Tibial nerve (tissue), 4 donors: ENCODE measurements at regions not wholly inside any gene's neighbourhood (a gene's known extent, or its start where the extent isn't known, plus 50 kb on each side); places are given as distances from the start of the nearest gene placed in this dataset.

Experiments
- EP300 ChIP-seq, 2 donors: sonication (generic); formaldehyde crosslinking; IDR thresholded peaks; one replicate each; pipeline ENCODE4 v1.6.1; 2017; ENCODE audit warnings: antibody characterized with exemption in 2 of 2, mild to moderate bottlenecking in 1 of 2
- POLR2A ChIP-seq, 2 donors: fragments of 450-650 bp; IDR thresholded peaks; one replicate each; pipeline ENCODE4 v1.6.1; 2017; ENCODE audit warnings: antibody characterized with exemption in 2 of 2, mild to moderate bottlenecking in 2 of 2, moderate library complexity in 2 of 2
- TF ChIP-seq, protein P1 (sequence below), 5 experiments: fragments of 200-600 bp in 3 of 5; fragments of 450-650 bp in 2 of 5; sonication (generic) in 3 of 5; IDR thresholded peaks; one replicate each; pipeline ENCODE4 v1.5.1; 2016 to 2019; ENCODE audit warnings: antibody characterized with exemption in 5 of 5, mild to moderate bottlenecking in 3 of 5, moderate library complexity in 2 of 5

- TF ChIP-seq, protein P1, sequence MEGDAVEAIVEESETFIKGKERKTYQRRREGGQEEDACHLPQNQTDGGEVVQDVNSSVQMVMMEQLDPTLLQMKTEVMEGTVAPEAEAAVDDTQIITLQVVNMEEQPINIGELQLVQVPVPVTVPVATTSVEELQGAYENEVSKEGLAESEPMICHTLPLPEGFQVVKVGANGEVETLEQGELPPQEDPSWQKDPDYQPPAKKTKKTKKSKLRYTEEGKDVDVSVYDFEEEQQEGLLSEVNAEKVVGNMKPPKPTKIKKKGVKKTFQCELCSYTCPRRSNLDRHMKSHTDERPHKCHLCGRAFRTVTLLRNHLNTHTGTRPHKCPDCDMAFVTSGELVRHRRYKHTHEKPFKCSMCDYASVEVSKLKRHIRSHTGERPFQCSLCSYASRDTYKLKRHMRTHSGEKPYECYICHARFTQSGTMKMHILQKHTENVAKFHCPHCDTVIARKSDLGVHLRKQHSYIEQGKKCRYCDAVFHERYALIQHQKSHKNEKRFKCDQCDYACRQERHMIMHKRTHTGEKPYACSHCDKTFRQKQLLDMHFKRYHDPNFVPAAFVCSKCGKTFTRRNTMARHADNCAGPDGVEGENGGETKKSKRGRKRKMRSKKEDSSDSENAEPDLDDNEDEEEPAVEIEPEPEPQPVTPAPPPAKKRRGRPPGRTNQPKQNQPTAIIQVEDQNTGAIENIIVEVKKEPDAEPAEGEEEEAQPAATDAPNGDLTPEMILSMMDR (IDR thresholded peaks at IDR 0.05), result no peak
- TF ChIP-seq EP300 (IDR thresholded peaks at IDR 0.05) (no peak), POLR2A (IDR thresholded peaks at IDR 0.05) (no peak)
Observed at GRCh38 chr7:19284136-19284535, 138.9 kb upstream of the FERD3L start.
